ENCODE measurements at regions not wholly inside any gene's neighbourhood (a gene's known extent, or its start where the extent isn't known, plus 50 kb on each side); places are given as distances from the start of the nearest gene placed in this dataset.

DNA sequence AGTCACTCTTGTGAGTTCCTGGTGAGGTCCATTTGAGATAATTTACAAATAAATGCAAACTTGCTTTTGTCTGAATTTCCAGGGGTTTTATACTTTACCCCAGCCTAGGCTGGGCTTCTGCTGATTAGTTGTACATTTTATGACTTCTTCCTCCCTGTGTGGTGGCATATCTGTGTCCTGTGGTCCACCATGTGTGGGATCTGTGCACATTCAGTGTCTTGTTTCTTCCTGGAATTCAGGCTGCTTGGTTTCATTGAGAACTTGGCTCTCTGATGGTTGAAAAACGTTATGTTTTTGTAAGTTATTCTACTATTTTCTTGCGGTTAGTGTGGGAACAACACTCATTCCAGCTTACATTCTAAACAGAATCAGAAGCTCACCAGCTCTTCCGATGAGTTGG, 523.4 kb upstream of the PFKP start:
- no peak for TF ChIP-seq SP1 (IDR thresholded peaks at IDR 0.05)
- no peak for TF ChIP-seq SUZ12 (IDR thresholded peaks at IDR 0.05)
- TF ChIP-seq BHLHE40 (IDR thresholded peaks at IDR 0.05; ENCODE audit: borderline replicate concordance), result no peak
